ENCODE measurements at regions not wholly inside any gene's neighbourhood (a gene's known extent, or its start where the extent isn't known, plus 50 kb on each side); places are given as distances from the start of the nearest gene placed in this dataset.

DNA sequence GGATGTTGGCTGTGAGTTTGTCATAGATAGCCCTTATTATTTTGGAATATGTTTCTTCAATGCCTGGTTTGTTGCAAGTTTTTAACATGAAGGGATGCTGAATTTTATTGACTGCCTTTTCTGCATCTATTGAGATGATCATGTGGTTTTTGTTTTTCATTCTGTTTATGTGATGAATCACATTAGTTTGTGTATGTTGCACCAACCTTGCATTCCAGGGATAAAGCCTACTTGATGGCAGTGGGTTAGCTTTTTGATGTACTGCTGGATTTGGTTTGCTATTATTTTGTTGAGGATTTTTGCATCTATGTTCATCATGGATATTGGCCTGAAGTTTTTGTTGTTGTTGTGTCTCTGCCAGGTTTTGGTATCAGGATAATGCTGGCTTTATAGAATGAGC is 225.6 kb downstream of the PCSK1 start:
- H3K27ac ChIP-seq = no peak overlapping the region

GRCh38 chr5:96203761-96204160 is 229.3 kb downstream of the PCSK1 start:
- no peaks in the 10 kb centered on the region for H3K27me3 ChIP-seq (replicated peaks; ENCODE audit: insufficient read depth)
- H3K36me3 ChIP-seq = no peaks in the 10 kb centered on the region
- H3K27ac ChIP-seq = no peak overlapping the region
- TF ChIP-seq, protein P1, sequence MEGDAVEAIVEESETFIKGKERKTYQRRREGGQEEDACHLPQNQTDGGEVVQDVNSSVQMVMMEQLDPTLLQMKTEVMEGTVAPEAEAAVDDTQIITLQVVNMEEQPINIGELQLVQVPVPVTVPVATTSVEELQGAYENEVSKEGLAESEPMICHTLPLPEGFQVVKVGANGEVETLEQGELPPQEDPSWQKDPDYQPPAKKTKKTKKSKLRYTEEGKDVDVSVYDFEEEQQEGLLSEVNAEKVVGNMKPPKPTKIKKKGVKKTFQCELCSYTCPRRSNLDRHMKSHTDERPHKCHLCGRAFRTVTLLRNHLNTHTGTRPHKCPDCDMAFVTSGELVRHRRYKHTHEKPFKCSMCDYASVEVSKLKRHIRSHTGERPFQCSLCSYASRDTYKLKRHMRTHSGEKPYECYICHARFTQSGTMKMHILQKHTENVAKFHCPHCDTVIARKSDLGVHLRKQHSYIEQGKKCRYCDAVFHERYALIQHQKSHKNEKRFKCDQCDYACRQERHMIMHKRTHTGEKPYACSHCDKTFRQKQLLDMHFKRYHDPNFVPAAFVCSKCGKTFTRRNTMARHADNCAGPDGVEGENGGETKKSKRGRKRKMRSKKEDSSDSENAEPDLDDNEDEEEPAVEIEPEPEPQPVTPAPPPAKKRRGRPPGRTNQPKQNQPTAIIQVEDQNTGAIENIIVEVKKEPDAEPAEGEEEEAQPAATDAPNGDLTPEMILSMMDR (IDR thresholded peaks at IDR 0.05) = no peak
- ATAC-seq (ENCODE audit: insufficient number of reproducible peaks, low FRiP score, low read depth) (no peak), DNase-seq (ENCODE audit: low spot score) (no peak)
- H3K9me3 ChIP-seq = peaks cover under 1% of the 10 kb centered on the region
- H3K4me3 ChIP-seq = no peak overlapping the region
- peaks cover 11 to 29% of the 10 kb centered on the region in 2 donors for H3K4me1 ChIP-seq (ENCODE audit: control insufficient read depth in 1 of 2, low read depth in 2 of 2)

More for the DNA sequence above, 225.6 kb downstream of the PCSK1 start:
- TF ChIP-seq, protein P1 (IDR thresholded peaks at IDR 0.05) = no peak
- no peaks in the 10 kb centered on the region for H3K36me3 ChIP-seq
- H3K27me3 ChIP-seq (replicated peaks; ENCODE audit: insufficient read depth) = no peaks in the 10 kb centered on the region
- H3K4me3 ChIP-seq = no peak overlapping the region
- ATAC-seq (ENCODE audit: insufficient number of reproducible peaks, low FRiP score, low read depth) = no peak
- H3K9me3 ChIP-seq = peaks cover 7% of the 10 kb centered on the region
- H3K4me1 ChIP-seq (ENCODE audit: control insufficient read depth in 1 of 2, low read depth in 2 of 2) = peaks cover 0 to 8% of the 10 kb centered on the region in 2 donors
- DNase-seq (ENCODE audit: low spot score) = no peak

GRCh38 chr5:96201503-96201902 is 231.5 kb downstream of the PCSK1 start:
- ATAC-seq (ENCODE audit: insufficient number of reproducible peaks, low FRiP score, low read depth) = no peak
- H3K27ac ChIP-seq = no peak overlapping the region

DNA sequence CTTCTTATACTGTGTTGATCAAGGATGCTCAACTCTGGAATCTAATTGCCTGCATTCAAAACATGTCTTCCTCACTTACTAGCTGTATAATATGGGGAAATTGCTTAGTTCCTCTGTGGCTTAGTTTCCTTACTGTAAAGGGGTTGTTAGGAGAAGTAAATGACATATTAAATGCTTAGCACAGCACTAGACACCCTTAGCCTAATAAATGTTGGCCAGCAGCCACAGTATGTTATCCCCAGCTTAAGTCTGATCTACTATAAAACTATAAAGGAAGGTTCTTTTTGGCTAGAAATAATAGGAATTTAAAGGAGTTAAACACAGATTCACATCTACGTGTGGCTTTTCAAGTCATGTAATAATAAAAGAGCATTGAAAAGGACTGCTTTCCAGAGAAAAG is 232.4 kb downstream of the PCSK1 start:
- H3K27me3 ChIP-seq (replicated peaks; ENCODE audit: insufficient read depth) = no peaks in the 10 kb centered on the region
- DNase-seq (ENCODE audit: low spot score) (no peak), ATAC-seq (ENCODE audit: insufficient number of reproducible peaks, low FRiP score, low read depth) (no peak)
- TF ChIP-seq, protein P1 (IDR thresholded peaks at IDR 0.05) = no peak
- peaks cover 18 to 52% of the 10 kb centered on the region in 2 donors for H3K4me1 ChIP-seq (ENCODE audit: control insufficient read depth in 1 of 2, low read depth in 2 of 2)
- no peak overlapping the region for H3K4me3 ChIP-seq
- H3K36me3 ChIP-seq = no peaks in the 10 kb centered on the region
- H3K27ac ChIP-seq = no peak overlapping the region
- H3K9me3 ChIP-seq = no peaks in the 10 kb centered on the region

More at GRCh38 chr5:96201503-96201902, 231.5 kb downstream of the PCSK1 start:
- TF ChIP-seq, protein P1 (IDR thresholded peaks at IDR 0.05) = no peak
- peaks cover 18 to 49% of the 10 kb centered on the region in 2 donors for H3K4me1 ChIP-seq (ENCODE audit: control insufficient read depth in 1 of 2, low read depth in 2 of 2)
- DNase-seq (ENCODE audit: low spot score) = no peak
- no peaks in the 10 kb centered on the region for H3K27me3 ChIP-seq (replicated peaks; ENCODE audit: insufficient read depth)
- H3K36me3 ChIP-seq = no peaks in the 10 kb centered on the region
- no peaks in the 10 kb centered on the region for H3K9me3 ChIP-seq
- H3K4me3 ChIP-seq = no peak overlapping the region

DNA sequence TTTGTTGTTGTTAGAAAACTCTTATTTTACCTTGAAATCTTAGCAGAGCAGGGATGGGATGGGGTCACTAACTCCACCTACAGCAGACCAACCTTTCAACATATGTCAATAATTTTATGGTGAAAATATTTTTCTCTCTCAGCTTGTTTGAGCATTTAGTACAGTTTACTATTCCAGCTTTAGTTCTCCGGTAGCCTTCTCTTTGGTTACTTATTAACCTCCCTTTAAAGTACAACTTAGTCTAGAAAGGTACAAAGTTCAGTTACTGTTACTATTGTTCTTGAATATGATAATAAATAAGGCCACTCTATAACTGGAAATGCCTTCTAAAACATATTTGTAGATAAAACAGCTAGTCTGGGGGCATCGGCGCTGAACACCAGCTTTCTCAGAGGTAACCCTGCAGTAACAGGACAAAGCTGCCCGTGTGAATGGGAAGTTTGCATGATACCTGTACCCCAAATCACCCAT is 233.3 kb downstream of the PCSK1 start:
- TF ChIP-seq, protein P1 (IDR thresholded peaks at IDR 0.05) = no peak
- ATAC-seq (ENCODE audit: insufficient number of reproducible peaks, low FRiP score, low read depth) (no peak), DNase-seq (ENCODE audit: low spot score) (no peak)
- Histone ChIP-seq H3K36me3 (no peaks in the 10 kb centered on the region), H3K27ac (no peak overlapping the region), H3K4me1 (ENCODE audit: control insufficient read depth in 1 of 2, low read depth in 2 of 2) (peaks cover 21 to 61% of the 10 kb centered on the region in 2 donors), H3K9me3 (no peaks in the 10 kb centered on the region), H3K27me3 (replicated peaks; ENCODE audit: insufficient read depth) (no peaks in the 10 kb centered on the region), H3K4me3 (no peak overlapping the region)

Data from thoracic aorta (tissue), 2 donors.